Lower leg skin (tissue), 3 donors: ENCODE measurements at regions not wholly inside any gene's neighbourhood (a gene's known extent, or its start where the extent isn't known, plus 50 kb on each side); places are given as distances from the start of the nearest gene placed in this dataset.

Source experiments
- POLR2A ChIP-seq, 2 donors: fragments of 450-650 bp; IDR thresholded peaks; one replicate each; pipeline ENCODE4 v1.6.1; 2016 to 2017; ENCODE audit warnings: antibody characterized with exemption in 2 of 2, mild to moderate bottlenecking in 1 of 2, moderate library complexity in 1 of 2
- TF ChIP-seq, protein P1 (sequence below), 3 donors: fragments of 450-650 bp; IDR thresholded peaks; one replicate each; pipeline ENCODE4 v1.5.1; 2016; ENCODE audit warnings: antibody characterized with exemption in 3 of 3, mild to moderate bottlenecking in 3 of 3, moderate library complexity in 2 of 3

DNA sequence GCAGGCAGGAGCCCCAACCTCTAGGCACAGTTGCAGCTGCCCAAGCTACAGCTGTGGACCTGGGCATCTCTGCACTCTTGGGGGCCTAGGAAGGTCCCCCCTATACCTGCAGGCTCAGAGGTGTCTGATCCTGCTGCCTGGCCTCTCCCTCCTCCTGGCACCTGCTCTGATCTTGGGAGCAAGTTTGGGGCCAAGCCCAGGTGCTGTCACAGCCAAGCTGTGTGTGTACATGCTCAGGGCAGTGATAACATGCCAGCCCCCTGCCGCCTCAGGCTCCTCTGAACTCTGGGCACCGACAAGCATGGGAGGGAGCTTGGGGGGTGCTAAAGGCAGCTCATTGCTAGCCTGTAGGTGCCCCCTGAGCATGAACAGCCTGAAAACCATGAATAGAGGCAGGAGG lies 829.6 kb upstream of the VRK2 start:
- TF ChIP-seq, protein P1, sequence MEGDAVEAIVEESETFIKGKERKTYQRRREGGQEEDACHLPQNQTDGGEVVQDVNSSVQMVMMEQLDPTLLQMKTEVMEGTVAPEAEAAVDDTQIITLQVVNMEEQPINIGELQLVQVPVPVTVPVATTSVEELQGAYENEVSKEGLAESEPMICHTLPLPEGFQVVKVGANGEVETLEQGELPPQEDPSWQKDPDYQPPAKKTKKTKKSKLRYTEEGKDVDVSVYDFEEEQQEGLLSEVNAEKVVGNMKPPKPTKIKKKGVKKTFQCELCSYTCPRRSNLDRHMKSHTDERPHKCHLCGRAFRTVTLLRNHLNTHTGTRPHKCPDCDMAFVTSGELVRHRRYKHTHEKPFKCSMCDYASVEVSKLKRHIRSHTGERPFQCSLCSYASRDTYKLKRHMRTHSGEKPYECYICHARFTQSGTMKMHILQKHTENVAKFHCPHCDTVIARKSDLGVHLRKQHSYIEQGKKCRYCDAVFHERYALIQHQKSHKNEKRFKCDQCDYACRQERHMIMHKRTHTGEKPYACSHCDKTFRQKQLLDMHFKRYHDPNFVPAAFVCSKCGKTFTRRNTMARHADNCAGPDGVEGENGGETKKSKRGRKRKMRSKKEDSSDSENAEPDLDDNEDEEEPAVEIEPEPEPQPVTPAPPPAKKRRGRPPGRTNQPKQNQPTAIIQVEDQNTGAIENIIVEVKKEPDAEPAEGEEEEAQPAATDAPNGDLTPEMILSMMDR (IDR thresholded peaks at IDR 0.05), result no peak
- TF ChIP-seq POLR2A (IDR thresholded peaks at IDR 0.05), result no peak
